Cerebellar cortex (tissue), 1 donor: ENCODE measurements at regions not wholly inside any gene's neighbourhood (a gene's known extent, or its start where the extent isn't known, plus 50 kb on each side); places are given as distances from the start of the nearest gene placed in this dataset.

Experiments used
- DNase-seq: peaks from one replicate; pipeline ENCODE4 v3.0.0-alpha.2; 2015; ENCODE audit warnings: low spot score

GRCh38 chr10:8979976-8980375 is 925.5 kb downstream of the GATA3 start:
- DNase-seq = no peak

- no peak for DNase-seq
These were observed 926.8 kb downstream of the GATA3 start for GRCh38 chr10:8981277-8981676.

GRCh38 chr10:8985651-8986050 is 931.2 kb downstream of the GATA3 start:
- DNase-seq = no peak

GRCh38 chr10:8986975-8987374 is 932.5 kb downstream of the GATA3 start:
- DNase-seq = no peak

- no peak for DNase-seq
These were observed 933.2 kb downstream of the GATA3 start for GRCh38 chr10:8987712-8988111.

GRCh38 chr10:8990280-8990987 is 935.9 kb downstream of the GATA3 start:
- DNase-seq = no peak

GRCh38 chr10:8992009-8992408 is 937.5 kb downstream of the GATA3 start:
- no peak for DNase-seq

GRCh38 chr10:8993864-8994263 is 939.4 kb downstream of the GATA3 start:
- no peak for DNase-seq

GRCh38 chr10:8998751-8999150 is 944.3 kb downstream of the GATA3 start:
- DNase-seq = no peak

GRCh38 chr10:9003122-9003521 is 948.6 kb downstream of the GATA3 start:
- DNase-seq = no peak

GRCh38 chr10:9004736-9005135 is 950.2 kb downstream of the GATA3 start:
- DNase-seq = no peak

- DNase-seq = no peak
These were observed 955.0 kb downstream of the GATA3 start for GRCh38 chr10:9009505-9009904.

- DNase-seq = no peak
These were observed 955.6 kb downstream of the GATA3 start for GRCh38 chr10:9010093-9010492.

- no peak for DNase-seq
These were observed 956.6 kb downstream of the GATA3 start for GRCh38 chr10:9010931-9011670.

- DNase-seq = no peak
These were observed 957.8 kb downstream of the GATA3 start for GRCh38 chr10:9012312-9012711.

GRCh38 chr10:9015005-9015404 is 960.5 kb downstream of the GATA3 start:
- DNase-seq = no peak

GRCh38 chr10:9015447-9015846 is 961.0 kb downstream of the GATA3 start:
- DNase-seq = no peak

- no peak for DNase-seq
These were observed 962.4 kb downstream of the GATA3 start for GRCh38 chr10:9016930-9017329.

GRCh38 chr10:9018195-9019173 is 964.0 kb downstream of the GATA3 start:
- DNase-seq = no peak

GRCh38 chr10:9023206-9023605 is 968.7 kb downstream of the GATA3 start:
- no peak for DNase-seq

- DNase-seq = no peak
These were observed 969.7 kb downstream of the GATA3 start for GRCh38 chr10:9024210-9024609.

- no peak for DNase-seq
These were observed 973.7 kb downstream of the GATA3 start for GRCh38 chr10:9028231-9028630.
